Prostate gland (tissue), 2 donors: ENCODE measurements at regions not wholly inside any gene's neighbourhood (a gene's known extent, or its start where the extent isn't known, plus 50 kb on each side); places are given as distances from the start of the nearest gene placed in this dataset.

Source experiments
- CTCF ChIP-seq, 4 experiments: fragments of 200-600 bp in 2 of 4; fragments of 450-650 bp in 2 of 4; sonication (generic) in 2 of 4; IDR thresholded peaks; 1 replicate in 3 of 4; 2 replicates in 1 of 4; pipeline ENCODE4 v1.5.1; 2016 to 2019; ENCODE audit warnings: antibody characterized with exemption in 4 of 4, mild to moderate bottlenecking in 2 of 4, moderate library complexity in 2 of 4
- POLR2A ChIP-seq: fragments of 450-650 bp; IDR thresholded peaks from one replicate; pipeline ENCODE4 v1.6.1; 2016; ENCODE audit warnings: antibody characterized with exemption, mild to moderate bottlenecking
- POLR2AphosphoS5 ChIP-seq: sonication (generic); formaldehyde crosslinking; IDR thresholded peaks from one replicate; pipeline ENCODE4 v1.6.1; 2017; ENCODE audit warnings: antibody characterized with exemption

GRCh38 chr4:122244764-122245163, 92.6 kb downstream of the BLTP1 start:
- TF ChIP-seq CTCF (IDR thresholded peaks at IDR 0.05) (no peak), POLR2A (no peak), POLR2AphosphoS5 (no peak)
